ENCODE measurements at regions not wholly inside any gene's neighbourhood (a gene's known extent, or its start where the extent isn't known, plus 50 kb on each side); places are given as distances from the start of the nearest gene placed in this dataset.
"Not testable (repeated sequence)": the region's sequence is repeated elsewhere in the genome, so short reads cannot be mapped to it uniquely, and the experiment has no call there.

DNA sequence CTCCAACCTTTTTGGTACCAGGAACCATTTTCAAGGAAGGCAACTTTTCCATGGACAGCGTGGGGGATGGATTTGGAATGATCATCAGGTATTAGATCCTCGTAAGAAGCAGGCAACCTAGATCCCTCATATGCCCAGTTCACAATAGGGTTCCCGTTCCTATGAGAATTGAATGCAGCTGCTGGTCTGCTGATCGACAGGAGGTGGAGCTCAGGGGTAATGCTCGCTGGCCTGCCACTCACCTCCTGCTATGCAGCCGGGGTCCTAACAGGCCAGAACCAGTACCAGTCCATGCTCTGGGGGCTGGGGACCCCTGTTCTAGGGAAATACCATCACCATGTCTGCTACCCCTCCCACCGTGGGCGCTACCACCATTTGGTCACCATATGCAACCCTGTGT lies 167.2 kb upstream of the NBPF19 start:
- H3K4me3 ChIP-seq (ENCODE audit: control extremely low read depth in 1 of 5, extremely low read depth in 1 of 5, insufficient read depth in 1 of 5, low read depth in 2 of 5, low read length in 4 of 5); H3K27me3 ChIP-seq (replicated peaks in 1 of 4; ENCODE audit: control extremely low read depth in 1 of 4, control insufficient read depth in 3 of 4, insufficient read depth in 4 of 4, low read length in 3 of 4); H2AFZ ChIP-seq (ENCODE audit: insufficient read depth, low read depth, low read length, poor library complexity, severe bottlenecking); ATAC-seq (ENCODE audit: low read depth); intact Hi-C loops (cut with micrococcal nuclease); H3K9ac ChIP-seq (ENCODE audit: low read length); H3K27ac Mint-ChIP-seq; H3K79me2 ChIP-seq (ENCODE audit: control insufficient read depth, insufficient read depth, low read length); H3K4me1 Mint-ChIP-seq; H3K9me3 ChIP-seq (ENCODE audit: control extremely low read depth in 1 of 3, control insufficient read depth in 2 of 3, insufficient read depth in 1 of 3, low read length in 2 of 3); H3K27me3 Mint-ChIP-seq; DNase-seq; H3K4me1 ChIP-seq (ENCODE audit: control insufficient read depth in 2 of 2, insufficient read depth in 2 of 2, low read length in 2 of 2); H3K4me2 ChIP-seq (replicated peaks; ENCODE audit: low read depth, low read length, poor library complexity, severe bottlenecking); H4K20me1 ChIP-seq (ENCODE audit: control insufficient read depth, insufficient read depth, low read length, poor library complexity, severe bottlenecking); H3K36me3 ChIP-seq (replicated peaks in 1 of 2; ENCODE audit: control extremely low read depth in 1 of 2, control insufficient read depth in 1 of 2, extremely low read depth in 1 of 2, insufficient read depth in 2 of 2, low read length in 1 of 2); CTCF ChIA-PET; H3K4me3 Mint-ChIP-seq; H3K27ac ChIP-seq (ENCODE audit: low read length in 2 of 2); H3K9me3 Mint-ChIP-seq (ENCODE audit: insufficient read depth); POLR2A ChIA-PET: not testable (repeated sequence)
- WGBS (ENCODE audit: insufficient coverage): no CpG with 5 or more reads among the region's 8 CpGs

DNA sequence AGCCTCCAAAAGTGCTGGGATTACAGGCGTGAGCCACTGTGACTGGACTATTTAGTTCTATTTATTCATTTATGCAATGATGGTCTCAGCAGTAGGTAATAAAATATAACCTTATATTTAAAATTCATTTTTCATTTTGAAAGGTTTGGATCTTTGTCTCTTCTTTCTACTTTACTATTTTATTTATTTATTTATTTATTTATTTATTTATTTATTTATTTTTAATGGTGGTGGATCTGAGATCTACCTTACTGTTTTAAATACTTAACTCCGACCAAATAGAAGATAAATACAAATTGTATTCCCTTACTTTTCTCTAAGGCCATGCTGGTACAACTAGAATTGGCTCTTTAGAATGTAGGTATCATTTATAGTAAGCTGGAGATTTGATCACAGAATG lies 159.9 kb upstream of the NBPF19 start:
- CTCF ChIA-PET; H3K9ac ChIP-seq (ENCODE audit: low read length); H3K4me1 Mint-ChIP-seq; H3K27ac ChIP-seq (ENCODE audit: low read length in 2 of 2); DNase-seq; H2AFZ ChIP-seq (ENCODE audit: insufficient read depth, low read depth, low read length, poor library complexity, severe bottlenecking); H3K79me2 ChIP-seq (ENCODE audit: control insufficient read depth, insufficient read depth, low read length); H3K27me3 Mint-ChIP-seq; H3K36me3 ChIP-seq (replicated peaks in 1 of 2; ENCODE audit: control extremely low read depth in 1 of 2, control insufficient read depth in 1 of 2, extremely low read depth in 1 of 2, insufficient read depth in 2 of 2, low read length in 1 of 2); H3K4me1 ChIP-seq (ENCODE audit: control insufficient read depth in 2 of 2, insufficient read depth in 2 of 2, low read length in 2 of 2); H3K27ac Mint-ChIP-seq; H3K9me3 ChIP-seq (ENCODE audit: control extremely low read depth in 1 of 3, control insufficient read depth in 2 of 3, insufficient read depth in 1 of 3, low read length in 2 of 3); intact Hi-C loops (cut with micrococcal nuclease); H3K9me3 Mint-ChIP-seq (ENCODE audit: insufficient read depth); H3K4me2 ChIP-seq (replicated peaks; ENCODE audit: low read depth, low read length, poor library complexity, severe bottlenecking); H3K4me3 ChIP-seq (ENCODE audit: control extremely low read depth in 1 of 5, extremely low read depth in 1 of 5, insufficient read depth in 1 of 5, low read depth in 2 of 5, low read length in 4 of 5); H3K27me3 ChIP-seq (replicated peaks in 1 of 4; ENCODE audit: control extremely low read depth in 1 of 4, control insufficient read depth in 3 of 4, insufficient read depth in 4 of 4, low read length in 3 of 4); H3K4me3 Mint-ChIP-seq; POLR2A ChIA-PET; ATAC-seq (ENCODE audit: low read depth); H4K20me1 ChIP-seq (ENCODE audit: control insufficient read depth, insufficient read depth, low read length, poor library complexity, severe bottlenecking): not testable (repeated sequence)
- no CpG with 5 or more reads among the region's 2 CpGs for WGBS (ENCODE audit: insufficient coverage)

DNA sequence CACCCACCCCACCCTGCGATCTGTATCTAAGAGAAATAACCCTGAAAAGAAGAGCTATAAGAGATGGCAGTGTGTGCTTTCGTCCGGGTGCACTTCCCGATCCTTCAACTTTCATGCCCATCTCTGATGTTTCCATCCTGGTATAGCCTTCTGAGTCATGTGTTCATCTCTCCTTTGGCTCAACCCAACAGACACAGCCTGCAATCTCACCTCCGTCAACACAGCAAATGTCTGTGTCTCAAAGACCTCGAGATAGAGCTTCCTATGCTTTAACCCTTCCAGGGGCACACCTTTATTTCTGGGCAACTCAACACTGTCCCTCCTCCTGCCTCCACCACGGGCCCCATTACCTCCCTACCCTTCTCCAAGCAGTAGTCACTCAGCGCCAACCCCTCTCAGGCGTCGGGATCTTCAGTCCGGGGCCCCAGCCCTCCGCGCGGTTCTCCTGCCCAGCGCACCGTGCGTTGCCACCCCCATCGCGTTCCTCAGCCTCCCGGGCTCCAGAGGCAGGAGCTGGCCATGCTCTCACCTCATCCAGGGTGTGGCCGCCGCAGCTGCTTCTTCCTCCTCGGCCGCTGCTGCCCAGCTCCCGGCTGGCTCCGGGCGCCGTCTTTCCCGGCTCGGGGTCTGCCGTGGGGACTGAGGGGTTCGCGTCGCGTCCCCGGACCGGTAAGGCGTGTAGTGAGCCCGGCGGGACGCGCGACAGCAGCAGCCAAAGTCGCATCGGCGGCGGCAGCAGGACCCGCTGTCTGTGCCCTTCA lies 153.7 kb upstream of the NBPF19 start:
- H3K79me2 ChIP-seq (ENCODE audit: control insufficient read depth, insufficient read depth, low read length); POLR2A ChIA-PET; H3K9me3 ChIP-seq (ENCODE audit: control extremely low read depth in 1 of 3, control insufficient read depth in 2 of 3, insufficient read depth in 1 of 3, low read length in 2 of 3); DNase-seq; H3K4me1 ChIP-seq (ENCODE audit: control insufficient read depth in 2 of 2, insufficient read depth in 2 of 2, low read length in 2 of 2); intact Hi-C loops (cut with micrococcal nuclease); H3K36me3 ChIP-seq (replicated peaks in 1 of 2; ENCODE audit: control extremely low read depth in 1 of 2, control insufficient read depth in 1 of 2, extremely low read depth in 1 of 2, insufficient read depth in 2 of 2, low read length in 1 of 2); H3K27ac Mint-ChIP-seq; H3K4me3 ChIP-seq (ENCODE audit: control extremely low read depth in 1 of 5, extremely low read depth in 1 of 5, insufficient read depth in 1 of 5, low read depth in 2 of 5, low read length in 4 of 5); H4K20me1 ChIP-seq (ENCODE audit: control insufficient read depth, insufficient read depth, low read length, poor library complexity, severe bottlenecking); ATAC-seq (ENCODE audit: low read depth); H3K4me2 ChIP-seq (replicated peaks; ENCODE audit: low read depth, low read length, poor library complexity, severe bottlenecking); H2AFZ ChIP-seq (ENCODE audit: insufficient read depth, low read depth, low read length, poor library complexity, severe bottlenecking); H3K27ac ChIP-seq (ENCODE audit: low read length in 2 of 2); H3K4me3 Mint-ChIP-seq; H3K27me3 ChIP-seq (replicated peaks in 1 of 4; ENCODE audit: control extremely low read depth in 1 of 4, control insufficient read depth in 3 of 4, insufficient read depth in 4 of 4, low read length in 3 of 4); H3K4me1 Mint-ChIP-seq; H3K9me3 Mint-ChIP-seq (ENCODE audit: insufficient read depth); H3K27me3 Mint-ChIP-seq; CTCF ChIA-PET; H3K9ac ChIP-seq (ENCODE audit: low read length): not testable (repeated sequence)
- WGBS (ENCODE audit: insufficient coverage): no CpG with 5 or more reads among the region's 48 CpGs

DNA sequence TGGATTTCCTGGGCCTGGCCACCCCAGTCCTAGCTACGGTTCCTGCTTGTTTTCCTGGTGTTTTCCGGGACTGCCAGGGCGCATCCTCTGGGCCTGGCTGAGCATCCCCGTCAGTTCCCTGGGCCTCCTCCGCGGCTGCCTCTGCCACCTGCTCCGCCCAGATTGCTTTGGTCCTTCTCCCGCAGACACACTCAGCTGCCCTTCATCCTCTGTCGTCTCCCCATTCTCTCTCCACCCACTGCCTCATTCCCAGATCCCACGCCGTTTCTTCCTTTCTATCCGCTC lies 153.2 kb upstream of the NBPF19 start:
- H3K4me3 ChIP-seq (ENCODE audit: control extremely low read depth in 1 of 5, extremely low read depth in 1 of 5, insufficient read depth in 1 of 5, low read depth in 2 of 5, low read length in 4 of 5); H3K9me3 Mint-ChIP-seq (ENCODE audit: insufficient read depth); CTCF ChIA-PET; intact Hi-C loops (cut with micrococcal nuclease); H3K36me3 ChIP-seq (replicated peaks in 1 of 2; ENCODE audit: control extremely low read depth in 1 of 2, control insufficient read depth in 1 of 2, extremely low read depth in 1 of 2, insufficient read depth in 2 of 2, low read length in 1 of 2); H3K4me2 ChIP-seq (replicated peaks; ENCODE audit: low read depth, low read length, poor library complexity, severe bottlenecking); H3K27ac ChIP-seq (ENCODE audit: low read length in 2 of 2); H3K27me3 Mint-ChIP-seq; H2AFZ ChIP-seq (ENCODE audit: insufficient read depth, low read depth, low read length, poor library complexity, severe bottlenecking); H3K4me3 Mint-ChIP-seq; H3K4me1 Mint-ChIP-seq; H3K9me3 ChIP-seq (ENCODE audit: control extremely low read depth in 1 of 3, control insufficient read depth in 2 of 3, insufficient read depth in 1 of 3, low read length in 2 of 3); DNase-seq; H3K79me2 ChIP-seq (ENCODE audit: control insufficient read depth, insufficient read depth, low read length); ATAC-seq (ENCODE audit: low read depth); H3K4me1 ChIP-seq (ENCODE audit: control insufficient read depth in 2 of 2, insufficient read depth in 2 of 2, low read length in 2 of 2); H3K27ac Mint-ChIP-seq; H4K20me1 ChIP-seq (ENCODE audit: control insufficient read depth, insufficient read depth, low read length, poor library complexity, severe bottlenecking); POLR2A ChIA-PET; H3K27me3 ChIP-seq (replicated peaks in 1 of 4; ENCODE audit: control extremely low read depth in 1 of 4, control insufficient read depth in 3 of 4, insufficient read depth in 4 of 4, low read length in 3 of 4); H3K9ac ChIP-seq (ENCODE audit: low read length): not testable (repeated sequence)
- no CpG with 5 or more reads among the region's 12 CpGs for WGBS (ENCODE audit: insufficient coverage)

Measured in B cell (primary cell).